Left kidney (tissue), 1 donor: ENCODE measurements at regions not wholly inside any gene's neighbourhood (a gene's known extent, or its start where the extent isn't known, plus 50 kb on each side); places are given as distances from the start of the nearest gene placed in this dataset.
A peak's percentile ranks its signal among the peaks of the same experiment; 100 is the strongest.

Experiments
- DNase-seq: peaks from one replicate; pipeline ENCODE4 v3.0.0-alpha.2; 2013

- DNase-seq = no peak
These were observed 75.1 kb upstream of the SLC6A11 start for GRCh38 chr3:10740954-10741353.

- DNase-seq = no peak
These were observed 73.9 kb upstream of the SLC6A11 start for GRCh38 chr3:10741891-10742671.

- DNase-seq = no peak
These were observed 72.5 kb upstream of the SLC6A11 start for GRCh38 chr3:10743366-10744097.

GRCh38 chr3:10744098-10744465 lies 71.9 kb upstream of the SLC6A11 start:
- peak; percentile 3 for DNase-seq

GRCh38 chr3:10745392-10745791 lies 70.6 kb upstream of the SLC6A11 start:
- DNase-seq = no peak

- no peak for DNase-seq
These were observed 70.0 kb upstream of the SLC6A11 start for GRCh38 chr3:10746001-10746400.

GRCh38 chr3:10746684-10747083 lies 69.3 kb upstream of the SLC6A11 start:
- no peak for DNase-seq

GRCh38 chr3:10747341-10747740 lies 68.7 kb upstream of the SLC6A11 start:
- no peak for DNase-seq

GRCh38 chr3:10748040-10748439 lies 68.0 kb upstream of the SLC6A11 start:
- DNase-seq = no peak

GRCh38 chr3:10753964-10754363 lies 62.1 kb upstream of the SLC6A11 start:
- peak; percentile 75 for DNase-seq

- DNase-seq = no peak
These were observed 59.5 kb upstream of the SLC6A11 start for GRCh38 chr3:10756546-10756945.

- no peak for DNase-seq
These were observed 58.8 kb upstream of the SLC6A11 start for GRCh38 chr3:10757021-10757820.

GRCh38 chr3:10757821-10758130 lies 58.3 kb upstream of the SLC6A11 start:
- DNase-seq = no peak

- DNase-seq = peak; percentile 27
These were observed 57.6 kb upstream of the SLC6A11 start for GRCh38 chr3:10758304-10759037.

- DNase-seq = no peak
These were observed 56.5 kb upstream of the SLC6A11 start for GRCh38 chr3:10759495-10759894.

- no peak for DNase-seq
These were observed 55.8 kb upstream of the SLC6A11 start for GRCh38 chr3:10760199-10760598.

GRCh38 chr3:10761583-10761982 lies 54.4 kb upstream of the SLC6A11 start:
- DNase-seq = no peak

- DNase-seq = no peak
These were observed 53.9 kb upstream of the SLC6A11 start for GRCh38 chr3:10762116-10762515.

- DNase-seq = no peak
These were observed 53.3 kb upstream of the SLC6A11 start for GRCh38 chr3:10762611-10763247.

- no peak for DNase-seq
These were observed 52.8 kb upstream of the SLC6A11 start for GRCh38 chr3:10763248-10763620.

- DNase-seq = no peak
These were observed 52.2 kb upstream of the SLC6A11 start for GRCh38 chr3:10763817-10764258.
